Thyroid gland (tissue), 4 donors: ENCODE measurements at regions not wholly inside any gene's neighbourhood (a gene's known extent, or its start where the extent isn't known, plus 50 kb on each side); places are given as distances from the start of the nearest gene placed in this dataset.

Source experiments
- CTCF ChIP-seq, 6 experiments: fragments of 200-600 bp in 3 of 6; fragments of 450-650 bp in 3 of 6; sonication (generic) in 3 of 6; IDR thresholded peaks; one replicate each; pipeline ENCODE4 v1.5.1; 2016 to 2019; ENCODE audit warnings: antibody characterized with exemption in 6 of 6, mild to moderate bottlenecking in 2 of 6, inconsistent platforms in 1 of 6, moderate library complexity in 1 of 6
- POLR2A ChIP-seq, 2 donors: fragments of 450-650 bp; IDR thresholded peaks; one replicate each; pipeline ENCODE4 v1.6.1; 2017; ENCODE audit warnings: antibody characterized with exemption in 2 of 2, mild to moderate bottlenecking in 2 of 2, moderate library complexity in 1 of 2

- TF ChIP-seq POLR2A (IDR thresholded peaks at IDR 0.05) (no peak), CTCF (IDR thresholded peaks at IDR 0.05) (no peak)
Observed at GRCh38 chr3:127439621-127440020, 150.9 kb downstream of the TPRA1 start.
